ENCODE measurements at regions not wholly inside any gene's neighbourhood (a gene's known extent, or its start where the extent isn't known, plus 50 kb on each side); places are given as distances from the start of the nearest gene placed in this dataset.

DNA sequence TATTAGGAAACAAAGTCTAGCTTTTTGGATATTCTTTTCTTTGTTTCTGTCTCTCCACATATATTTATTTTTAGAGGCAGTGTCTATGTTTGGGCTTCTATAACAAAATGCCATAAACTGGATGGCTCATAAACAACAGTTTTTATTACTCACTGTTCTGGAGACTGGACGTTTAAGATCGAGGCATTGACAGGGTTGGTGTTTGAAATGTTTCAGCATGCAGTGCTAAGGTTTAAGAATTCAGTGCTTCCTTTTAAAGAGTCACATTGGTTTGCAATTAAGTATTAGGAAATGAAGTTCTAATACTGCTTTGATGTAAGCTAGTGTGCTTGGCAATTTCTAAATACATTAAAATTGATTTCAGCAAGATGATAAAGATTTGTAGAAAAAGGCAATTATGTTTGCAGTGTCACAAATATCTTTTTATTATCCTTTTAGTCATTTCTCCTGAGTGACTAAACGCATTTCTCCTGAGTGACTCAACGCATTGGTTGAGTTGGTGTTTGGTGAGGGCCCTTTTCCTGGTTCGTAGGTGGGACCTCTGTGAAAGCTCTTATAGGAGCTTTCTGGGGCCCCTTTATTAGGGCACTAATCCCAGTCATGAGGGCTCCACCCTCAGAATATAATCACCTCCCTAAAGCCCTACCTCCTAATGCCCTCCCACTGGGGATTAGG is 317.0 kb downstream of the USP25 start:
- no peaks in the 10 kb centered on the region for H3K4me1 ChIP-seq
- no peaks in the 10 kb centered on the region for H3K27me3 ChIP-seq (replicated peaks in 1 of 7)
- no peak for DNase-seq
- H3K27ac ChIP-seq, result no peak overlapping the region
- no peaks in the 10 kb centered on the region for H3K9me3 ChIP-seq
- TF ChIP-seq, protein P1, sequence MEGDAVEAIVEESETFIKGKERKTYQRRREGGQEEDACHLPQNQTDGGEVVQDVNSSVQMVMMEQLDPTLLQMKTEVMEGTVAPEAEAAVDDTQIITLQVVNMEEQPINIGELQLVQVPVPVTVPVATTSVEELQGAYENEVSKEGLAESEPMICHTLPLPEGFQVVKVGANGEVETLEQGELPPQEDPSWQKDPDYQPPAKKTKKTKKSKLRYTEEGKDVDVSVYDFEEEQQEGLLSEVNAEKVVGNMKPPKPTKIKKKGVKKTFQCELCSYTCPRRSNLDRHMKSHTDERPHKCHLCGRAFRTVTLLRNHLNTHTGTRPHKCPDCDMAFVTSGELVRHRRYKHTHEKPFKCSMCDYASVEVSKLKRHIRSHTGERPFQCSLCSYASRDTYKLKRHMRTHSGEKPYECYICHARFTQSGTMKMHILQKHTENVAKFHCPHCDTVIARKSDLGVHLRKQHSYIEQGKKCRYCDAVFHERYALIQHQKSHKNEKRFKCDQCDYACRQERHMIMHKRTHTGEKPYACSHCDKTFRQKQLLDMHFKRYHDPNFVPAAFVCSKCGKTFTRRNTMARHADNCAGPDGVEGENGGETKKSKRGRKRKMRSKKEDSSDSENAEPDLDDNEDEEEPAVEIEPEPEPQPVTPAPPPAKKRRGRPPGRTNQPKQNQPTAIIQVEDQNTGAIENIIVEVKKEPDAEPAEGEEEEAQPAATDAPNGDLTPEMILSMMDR (IDR thresholded peaks at IDR 0.05 in 8 of 11, conservative IDR thresholded peaks at IDR 0.05 in 3 of 11), result no peak
- TF ChIP-seq POLR2A (IDR thresholded peaks at IDR 0.05) (no peak), POLR2AphosphoS5 (IDR thresholded peaks at IDR 0.05) (no peak)
- H3K4me3 ChIP-seq, result no peak overlapping the region
- H3K36me3 ChIP-seq, result no peaks in the 10 kb centered on the region
- 85 to 94% (median 89%) methylated on average over 5 of the region's 5 CpGs for WGBS, 5 donors
- intact Hi-C loops (cut with DNase I; ENCODE audit: low total_unique reads), result no loop called here

DNA sequence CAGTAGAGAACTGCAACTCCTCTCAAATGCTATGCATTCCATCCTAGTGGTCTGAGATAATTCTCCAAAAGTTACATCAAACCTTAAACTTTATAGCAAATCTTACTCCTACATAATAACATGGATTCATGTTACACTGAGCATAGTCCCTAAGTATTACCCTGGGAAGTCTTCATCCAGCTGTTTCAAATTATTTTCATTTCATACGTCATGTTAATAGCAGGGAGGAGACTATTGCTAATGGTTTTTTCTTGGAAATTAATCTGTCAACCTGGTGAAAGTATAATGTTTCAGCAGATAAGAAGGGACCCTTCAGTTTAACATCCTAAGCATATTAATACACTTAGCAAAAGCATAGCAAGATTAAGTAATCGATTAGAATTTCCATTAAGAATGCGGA is 318.1 kb downstream of the USP25 start:
- Histone ChIP-seq H3K4me1 (no peaks in the 10 kb centered on the region), H3K4me3 (no peak overlapping the region), H3K27me3 (replicated peaks in 1 of 7) (no peaks in the 10 kb centered on the region), H3K36me3 (no peaks in the 10 kb centered on the region), H3K27ac (no peak overlapping the region), H3K9me3 (no peaks in the 10 kb centered on the region)
- WGBS, 5 donors, result 80 to 88% (median 85%) methylated on average over 3 of the region's 3 CpGs
- DNase-seq, result no peak
- TF ChIP-seq POLR2A (IDR thresholded peaks at IDR 0.05) (no peak), POLR2AphosphoS5 (IDR thresholded peaks at IDR 0.05) (no peak)
- TF ChIP-seq, protein P1 (IDR thresholded peaks at IDR 0.05 in 8 of 11, conservative IDR thresholded peaks at IDR 0.05 in 3 of 11), result no peak
- intact Hi-C loops (cut with DNase I; ENCODE audit: low total_unique reads), result no loop called here

DNA sequence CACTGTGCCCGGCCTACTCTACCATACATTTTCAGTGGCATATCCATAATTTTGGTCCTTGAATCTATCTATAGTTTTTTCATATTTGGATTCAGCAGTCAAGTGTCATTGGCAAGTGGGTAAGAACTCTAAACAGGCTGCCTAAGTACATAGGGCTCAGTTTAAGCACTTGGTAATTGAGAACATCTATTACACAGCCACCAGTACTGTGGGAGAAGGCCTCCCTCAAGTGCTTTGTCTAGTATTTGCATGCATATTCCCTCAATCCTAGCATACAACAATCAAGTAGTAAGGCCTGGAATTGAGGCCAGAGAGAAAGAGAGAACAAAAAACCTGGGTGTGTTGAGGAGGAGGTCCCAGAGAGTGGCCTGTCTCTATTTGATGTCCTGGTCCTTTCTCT is 325.2 kb downstream of the USP25 start:
- Histone ChIP-seq H3K36me3 (no peaks in the 10 kb centered on the region), H3K27ac (no peak overlapping the region), H3K4me1 (no peaks in the 10 kb centered on the region), H3K4me3 (no peak overlapping the region), H3K27me3 (replicated peaks in 1 of 7) (no peaks in the 10 kb centered on the region), H3K9me3 (no peaks in the 10 kb centered on the region)
- 75 to 85% (median 82%) methylated on average over 1 of the region's 1 CpG for WGBS, 5 donors
- no peak for TF ChIP-seq POLR2A (IDR thresholded peaks at IDR 0.05)
- no peak for TF ChIP-seq POLR2AphosphoS5 (IDR thresholded peaks at IDR 0.05)
- TF ChIP-seq, protein P1 (IDR thresholded peaks at IDR 0.05 in 8 of 11, conservative IDR thresholded peaks at IDR 0.05 in 3 of 11), result no peak
- DNase-seq, result no peak
- intact Hi-C loops (cut with DNase I; ENCODE audit: low total_unique reads), result no loop called here

- H3K27ac ChIP-seq, result no peak overlapping the region
- H3K27me3 ChIP-seq (replicated peaks in 1 of 7), result no peaks in the 10 kb centered on the region
- intact Hi-C loops (cut with DNase I; ENCODE audit: low total_unique reads), result no loop called here
- no peak for TF ChIP-seq POLR2A (IDR thresholded peaks at IDR 0.05)
- TF ChIP-seq, protein P1 (IDR thresholded peaks at IDR 0.05 in 8 of 11, conservative IDR thresholded peaks at IDR 0.05 in 3 of 11), result no peak
- DNase-seq, result no peak
- H3K4me3 ChIP-seq, result no peak overlapping the region
- peaks cover 0 to 13% (median 0%) of the 10 kb centered on the region in 8 donors for H3K9me3 ChIP-seq
- no peaks in the 10 kb centered on the region for H3K4me1 ChIP-seq
- no peaks in the 10 kb centered on the region for H3K36me3 ChIP-seq
These were observed 329.1 kb downstream of the USP25 start for GRCh38 chr21:16058896-16059295.

Data from spleen (tissue), 11 donors.